WTC11 (cell line): ENCODE measurements at regions not wholly inside any gene's neighbourhood (a gene's known extent, or its start where the extent isn't known, plus 50 kb on each side); places are given as distances from the start of the nearest gene placed in this dataset.

Experiments
- CREM ChIP-seq: sonication (generic); formaldehyde crosslinking; IDR thresholded peaks from 2 replicates; pipeline ENCODE4 v1.8.1; 2022; ENCODE audit warnings: mild to moderate bottlenecking, missing genetic modification reagents, moderate library complexity
- FOXJ3 ChIP-seq: sonication (generic); formaldehyde crosslinking; IDR thresholded peaks from 2 replicates; pipeline ENCODE4 v1.9.0; 2021; ENCODE audit warnings: missing genetic modification reagents, mild to moderate bottlenecking, borderline replicate concordance
- TF ChIP-seq, protein P1 (sequence below): sonication (generic); formaldehyde crosslinking; IDR thresholded peaks from 2 replicates; pipeline ENCODE4 v1.8.0; 2023; ENCODE audit warnings: missing genetic modification reagents, mild to moderate bottlenecking, borderline replicate concordance
- TF ChIP-seq, protein P2 (sequence below): sonication (generic); formaldehyde crosslinking; IDR thresholded peaks from 2 replicates; pipeline ENCODE4 v1.8.1; 2022; ENCODE audit warnings: low read depth, mild to moderate bottlenecking, moderate library complexity, missing genetic modification reagents, borderline replicate concordance
- TF ChIP-seq, protein P3 (sequence below): sonication (generic); formaldehyde crosslinking; IDR thresholded peaks from 2 replicates; pipeline ENCODE4 v1.8.1; 2023; ENCODE audit warnings: mild to moderate bottlenecking, missing genetic modification reagents, borderline replicate concordance
- TF ChIP-seq, protein P4 (sequence below): fragments of 200-600 bp; IDR thresholded peaks from 2 replicates; pipeline ENCODE4 v1.8.0; 2022; ENCODE audit warnings: antibody characterized with exemption

DNA sequence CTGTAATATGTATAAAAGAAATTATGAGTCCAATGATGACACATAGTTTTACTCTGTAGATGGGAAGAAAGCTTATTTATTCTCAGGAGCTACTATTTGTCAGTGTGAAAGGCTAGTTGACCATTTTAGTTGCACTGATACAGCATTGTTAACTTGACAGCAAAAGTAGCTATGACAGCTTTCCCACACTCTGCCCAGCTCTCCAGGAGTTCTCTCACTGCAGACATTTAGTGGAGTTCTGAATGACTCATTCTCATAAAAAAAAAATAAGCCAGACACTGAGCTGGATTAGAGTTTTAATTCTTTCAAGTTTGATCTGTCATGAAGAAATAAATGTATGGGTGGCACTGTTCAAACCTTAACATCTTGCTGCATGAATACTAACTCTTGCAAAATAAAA, 77.2 kb upstream of the CFAP20DC start:
- TF ChIP-seq, protein P1, sequence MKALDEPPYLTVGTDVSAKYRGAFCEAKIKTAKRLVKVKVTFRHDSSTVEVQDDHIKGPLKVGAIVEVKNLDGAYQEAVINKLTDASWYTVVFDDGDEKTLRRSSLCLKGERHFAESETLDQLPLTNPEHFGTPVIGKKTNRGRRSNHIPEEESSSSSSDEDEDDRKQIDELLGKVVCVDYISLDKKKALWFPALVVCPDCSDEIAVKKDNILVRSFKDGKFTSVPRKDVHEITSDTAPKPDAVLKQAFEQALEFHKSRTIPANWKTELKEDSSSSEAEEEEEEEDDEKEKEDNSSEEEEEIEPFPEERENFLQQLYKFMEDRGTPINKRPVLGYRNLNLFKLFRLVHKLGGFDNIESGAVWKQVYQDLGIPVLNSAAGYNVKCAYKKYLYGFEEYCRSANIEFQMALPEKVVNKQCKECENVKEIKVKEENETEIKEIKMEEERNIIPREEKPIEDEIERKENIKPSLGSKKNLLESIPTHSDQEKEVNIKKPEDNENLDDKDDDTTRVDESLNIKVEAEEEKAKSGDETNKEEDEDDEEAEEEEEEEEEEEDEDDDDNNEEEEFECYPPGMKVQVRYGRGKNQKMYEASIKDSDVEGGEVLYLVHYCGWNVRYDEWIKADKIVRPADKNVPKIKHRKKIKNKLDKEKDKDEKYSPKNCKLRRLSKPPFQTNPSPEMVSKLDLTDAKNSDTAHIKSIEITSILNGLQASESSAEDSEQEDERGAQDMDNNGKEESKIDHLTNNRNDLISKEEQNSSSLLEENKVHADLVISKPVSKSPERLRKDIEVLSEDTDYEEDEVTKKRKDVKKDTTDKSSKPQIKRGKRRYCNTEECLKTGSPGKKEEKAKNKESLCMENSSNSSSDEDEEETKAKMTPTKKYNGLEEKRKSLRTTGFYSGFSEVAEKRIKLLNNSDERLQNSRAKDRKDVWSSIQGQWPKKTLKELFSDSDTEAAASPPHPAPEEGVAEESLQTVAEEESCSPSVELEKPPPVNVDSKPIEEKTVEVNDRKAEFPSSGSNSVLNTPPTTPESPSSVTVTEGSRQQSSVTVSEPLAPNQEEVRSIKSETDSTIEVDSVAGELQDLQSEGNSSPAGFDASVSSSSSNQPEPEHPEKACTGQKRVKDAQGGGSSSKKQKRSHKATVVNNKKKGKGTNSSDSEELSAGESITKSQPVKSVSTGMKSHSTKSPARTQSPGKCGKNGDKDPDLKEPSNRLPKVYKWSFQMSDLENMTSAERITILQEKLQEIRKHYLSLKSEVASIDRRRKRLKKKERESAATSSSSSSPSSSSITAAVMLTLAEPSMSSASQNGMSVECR (CRISPR knock-in tag) = no peak
- TF ChIP-seq, protein P2, sequence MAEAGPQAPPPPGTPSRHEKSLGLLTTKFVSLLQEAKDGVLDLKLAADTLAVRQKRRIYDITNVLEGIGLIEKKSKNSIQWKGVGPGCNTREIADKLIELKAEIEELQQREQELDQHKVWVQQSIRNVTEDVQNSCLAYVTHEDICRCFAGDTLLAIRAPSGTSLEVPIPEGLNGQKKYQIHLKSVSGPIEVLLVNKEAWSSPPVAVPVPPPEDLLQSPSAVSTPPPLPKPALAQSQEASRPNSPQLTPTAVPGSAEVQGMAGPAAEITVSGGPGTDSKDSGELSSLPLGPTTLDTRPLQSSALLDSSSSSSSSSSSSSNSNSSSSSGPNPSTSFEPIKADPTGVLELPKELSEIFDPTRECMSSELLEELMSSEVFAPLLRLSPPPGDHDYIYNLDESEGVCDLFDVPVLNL = no peak
- TF ChIP-seq FOXJ3 (CRISPR knock-in tag) = no peak
- TF ChIP-seq CREM (CRISPR knock-in tag) = no peak
- TF ChIP-seq, protein P3, sequence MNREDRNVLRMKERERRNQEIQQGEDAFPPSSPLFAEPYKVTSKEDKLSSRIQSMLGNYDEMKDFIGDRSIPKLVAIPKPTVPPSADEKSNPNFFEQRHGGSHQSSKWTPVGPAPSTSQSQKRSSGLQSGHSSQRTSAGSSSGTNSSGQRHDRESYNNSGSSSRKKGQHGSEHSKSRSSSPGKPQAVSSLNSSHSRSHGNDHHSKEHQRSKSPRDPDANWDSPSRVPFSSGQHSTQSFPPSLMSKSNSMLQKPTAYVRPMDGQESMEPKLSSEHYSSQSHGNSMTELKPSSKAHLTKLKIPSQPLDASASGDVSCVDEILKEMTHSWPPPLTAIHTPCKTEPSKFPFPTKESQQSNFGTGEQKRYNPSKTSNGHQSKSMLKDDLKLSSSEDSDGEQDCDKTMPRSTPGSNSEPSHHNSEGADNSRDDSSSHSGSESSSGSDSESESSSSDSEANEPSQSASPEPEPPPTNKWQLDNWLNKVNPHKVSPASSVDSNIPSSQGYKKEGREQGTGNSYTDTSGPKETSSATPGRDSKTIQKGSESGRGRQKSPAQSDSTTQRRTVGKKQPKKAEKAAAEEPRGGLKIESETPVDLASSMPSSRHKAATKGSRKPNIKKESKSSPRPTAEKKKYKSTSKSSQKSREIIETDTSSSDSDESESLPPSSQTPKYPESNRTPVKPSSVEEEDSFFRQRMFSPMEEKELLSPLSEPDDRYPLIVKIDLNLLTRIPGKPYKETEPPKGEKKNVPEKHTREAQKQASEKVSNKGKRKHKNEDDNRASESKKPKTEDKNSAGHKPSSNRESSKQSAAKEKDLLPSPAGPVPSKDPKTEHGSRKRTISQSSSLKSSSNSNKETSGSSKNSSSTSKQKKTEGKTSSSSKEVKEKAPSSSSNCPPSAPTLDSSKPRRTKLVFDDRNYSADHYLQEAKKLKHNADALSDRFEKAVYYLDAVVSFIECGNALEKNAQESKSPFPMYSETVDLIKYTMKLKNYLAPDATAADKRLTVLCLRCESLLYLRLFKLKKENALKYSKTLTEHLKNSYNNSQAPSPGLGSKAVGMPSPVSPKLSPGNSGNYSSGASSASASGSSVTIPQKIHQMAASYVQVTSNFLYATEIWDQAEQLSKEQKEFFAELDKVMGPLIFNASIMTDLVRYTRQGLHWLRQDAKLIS (CRISPR knock-in tag) = no peak
- TF ChIP-seq, protein P4, sequence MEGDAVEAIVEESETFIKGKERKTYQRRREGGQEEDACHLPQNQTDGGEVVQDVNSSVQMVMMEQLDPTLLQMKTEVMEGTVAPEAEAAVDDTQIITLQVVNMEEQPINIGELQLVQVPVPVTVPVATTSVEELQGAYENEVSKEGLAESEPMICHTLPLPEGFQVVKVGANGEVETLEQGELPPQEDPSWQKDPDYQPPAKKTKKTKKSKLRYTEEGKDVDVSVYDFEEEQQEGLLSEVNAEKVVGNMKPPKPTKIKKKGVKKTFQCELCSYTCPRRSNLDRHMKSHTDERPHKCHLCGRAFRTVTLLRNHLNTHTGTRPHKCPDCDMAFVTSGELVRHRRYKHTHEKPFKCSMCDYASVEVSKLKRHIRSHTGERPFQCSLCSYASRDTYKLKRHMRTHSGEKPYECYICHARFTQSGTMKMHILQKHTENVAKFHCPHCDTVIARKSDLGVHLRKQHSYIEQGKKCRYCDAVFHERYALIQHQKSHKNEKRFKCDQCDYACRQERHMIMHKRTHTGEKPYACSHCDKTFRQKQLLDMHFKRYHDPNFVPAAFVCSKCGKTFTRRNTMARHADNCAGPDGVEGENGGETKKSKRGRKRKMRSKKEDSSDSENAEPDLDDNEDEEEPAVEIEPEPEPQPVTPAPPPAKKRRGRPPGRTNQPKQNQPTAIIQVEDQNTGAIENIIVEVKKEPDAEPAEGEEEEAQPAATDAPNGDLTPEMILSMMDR = no peak
